MM.1S (cell line): ENCODE measurements at regions not wholly inside any gene's neighbourhood (a gene's known extent, or its start where the extent isn't known, plus 50 kb on each side); places are given as distances from the start of the nearest gene placed in this dataset.

Experiments
- DNase-seq: peaks from one replicate; pipeline ENCODE4 v3.0.0-alpha.2; 2015
- H2AFZ ChIP-seq: fragments of 300-600 bp; sonication (generic); 2 replicates; pipeline ENCODE4 v1.6.0; 2016; ENCODE audit warnings: antibody characterized with exemption, low read length
- H3F3A ChIP-seq: fragments of 300-600 bp; sonication (generic); 2 replicates; pipeline ENCODE4 v1.6.1; 2016; ENCODE audit warnings: mild to moderate bottlenecking, antibody characterized with exemption, low read length, moderate library complexity, mixed read lengths; ENCODE audit not compliant: insufficient read depth
- H3K27ac ChIP-seq: fragments of 300-600 bp; sonication (generic); 2 replicates; pipeline ENCODE4 v1.5.1; 2016; ENCODE audit warnings: mild to moderate bottlenecking, low read length
- H3K27me3 ChIP-seq: fragments of 300-600 bp; sonication (generic); replicated peaks from 2 replicates; pipeline ENCODE4 v1.6.0; 2016; ENCODE audit warnings: low read length; ENCODE audit not compliant: insufficient read depth
- H3K36me3 ChIP-seq: fragments of 300-600 bp; sonication (generic); replicated peaks from 2 replicates; pipeline ENCODE4 v1.6.1; 2016; ENCODE audit warnings: mild to moderate bottlenecking, low read length, mixed read lengths; ENCODE audit not compliant: insufficient read depth
- H3K4me1 ChIP-seq: fragments of 300-600 bp; sonication (generic); 2 replicates; pipeline ENCODE4 v1.6.1; 2016; ENCODE audit warnings: low read length, mixed read lengths
- H3K4me2 ChIP-seq: fragments of 300-600 bp; sonication (generic); 2 replicates; pipeline ENCODE4 v1.6.0; 2016; ENCODE audit warnings: low read depth, low read length
- H3K4me3 ChIP-seq: fragments of 300-600 bp; sonication (generic); 2 replicates; pipeline ENCODE4 v1.5.1; 2016; ENCODE audit warnings: low read length, mixed read lengths
- H3K79me2 ChIP-seq: fragments of 300-600 bp; sonication (generic); 2 replicates; pipeline ENCODE4 v1.6.1; 2016; ENCODE audit warnings: mixed run types, low read length, mixed read lengths
- H3K9ac ChIP-seq: fragments of 300-600 bp; sonication (generic); 2 replicates; pipeline ENCODE4 v1.6.1; 2016; ENCODE audit warnings: low read length, mixed read lengths
- H3K9me2 ChIP-seq: fragments of 300-600 bp; sonication (generic); replicated peaks from 2 replicates; pipeline ENCODE4 v1.6.1; 2016; ENCODE audit warnings: mild to moderate bottlenecking, low read length, mixed read lengths; ENCODE audit not compliant: insufficient read depth
- H3K9me3 ChIP-seq: fragments of 300-600 bp; sonication (generic); replicated peaks from 2 replicates; pipeline ENCODE4 v1.6.1; 2016; ENCODE audit warnings: mild to moderate bottlenecking, low read length, mixed read lengths; ENCODE audit not compliant: insufficient read depth
- H4K20me1 ChIP-seq: fragments of 300-600 bp; sonication (generic); 2 replicates; pipeline ENCODE4 v1.6.1; 2016; ENCODE audit warnings: mild to moderate bottlenecking, low read length, moderate library complexity, mixed read lengths; ENCODE audit not compliant: insufficient read depth
- EZH2 ChIP-seq: fragments of 300-600 bp; sonication (generic); optimal IDR thresholded peaks from 2 replicates; pipeline ENCODE3; 2017; ENCODE audit warnings: low read depth, mild to moderate bottlenecking, antibody characterized with exemption, low read length, mixed read lengths
- EZH2phosphoT487 ChIP-seq: fragments of 300-600 bp; sonication (generic); IDR thresholded peaks from 2 replicates; pipeline ENCODE4 v1.6.1; 2018; ENCODE audit warnings: antibody characterized with exemption, low read length
- TF ChIP-seq, protein P1 (sequence below): fragments of 300-600 bp; sonication (generic); IDR thresholded peaks from 2 replicates; pipeline ENCODE4 v1.5.1; 2016; ENCODE audit warnings: antibody characterized with exemption, low read length, mixed read lengths

DNA sequence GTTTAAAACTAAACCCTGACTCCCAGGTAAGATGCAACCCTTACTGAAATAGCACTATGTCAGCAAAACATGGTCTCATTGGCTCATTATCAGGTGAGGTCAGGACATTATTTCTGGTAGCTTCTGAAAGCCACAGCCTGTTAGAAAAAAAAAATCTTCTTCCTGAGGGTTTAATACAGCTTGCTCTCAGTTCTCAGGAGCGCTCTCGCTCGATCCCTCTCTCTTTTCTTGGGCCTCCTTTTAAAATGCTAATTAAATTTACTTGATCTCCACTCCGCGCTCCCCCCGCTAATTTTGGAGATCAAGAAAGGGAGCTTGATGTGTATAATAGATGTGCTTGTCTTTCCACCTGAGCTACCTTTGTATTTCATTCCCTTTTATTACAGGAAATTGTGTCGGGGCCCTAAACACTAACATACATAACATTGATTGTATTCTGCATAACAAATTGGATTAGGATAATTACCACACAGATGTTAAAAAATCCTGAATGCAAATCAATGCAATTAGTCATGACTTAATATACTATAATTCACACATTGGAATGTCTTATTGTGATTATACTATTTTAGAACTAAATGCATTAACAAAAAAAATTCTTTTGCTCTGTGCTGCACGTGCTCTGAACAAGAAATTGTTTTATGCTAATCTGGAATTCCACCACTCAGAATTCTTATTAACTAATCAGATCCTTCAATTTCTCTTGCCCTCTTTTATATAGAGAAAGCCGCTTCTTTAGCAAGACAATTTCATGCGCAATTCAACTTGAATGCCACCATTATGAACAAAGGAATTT, 101.6 kb upstream of the TEX13D start:
- peak overlapping the region; percentile 26; the same call in 1 of the 2 replicates for H3K4me2 ChIP-seq
- H3K4me1 ChIP-seq: peaks cover 33% of the 10 kb centered on the region
- H3K9me2 ChIP-seq: no peaks in the 10 kb centered on the region
- peak overlapping the region; percentile 33; the same call in 1 of the 2 replicates for H3K27ac ChIP-seq
- no peaks in the 10 kb centered on the region for H4K20me1 ChIP-seq
- H3F3A ChIP-seq: peaks cover 12% of the 10 kb centered on the region
- no peak overlapping the region for H3K4me3 ChIP-seq
- TF ChIP-seq, protein P1, sequence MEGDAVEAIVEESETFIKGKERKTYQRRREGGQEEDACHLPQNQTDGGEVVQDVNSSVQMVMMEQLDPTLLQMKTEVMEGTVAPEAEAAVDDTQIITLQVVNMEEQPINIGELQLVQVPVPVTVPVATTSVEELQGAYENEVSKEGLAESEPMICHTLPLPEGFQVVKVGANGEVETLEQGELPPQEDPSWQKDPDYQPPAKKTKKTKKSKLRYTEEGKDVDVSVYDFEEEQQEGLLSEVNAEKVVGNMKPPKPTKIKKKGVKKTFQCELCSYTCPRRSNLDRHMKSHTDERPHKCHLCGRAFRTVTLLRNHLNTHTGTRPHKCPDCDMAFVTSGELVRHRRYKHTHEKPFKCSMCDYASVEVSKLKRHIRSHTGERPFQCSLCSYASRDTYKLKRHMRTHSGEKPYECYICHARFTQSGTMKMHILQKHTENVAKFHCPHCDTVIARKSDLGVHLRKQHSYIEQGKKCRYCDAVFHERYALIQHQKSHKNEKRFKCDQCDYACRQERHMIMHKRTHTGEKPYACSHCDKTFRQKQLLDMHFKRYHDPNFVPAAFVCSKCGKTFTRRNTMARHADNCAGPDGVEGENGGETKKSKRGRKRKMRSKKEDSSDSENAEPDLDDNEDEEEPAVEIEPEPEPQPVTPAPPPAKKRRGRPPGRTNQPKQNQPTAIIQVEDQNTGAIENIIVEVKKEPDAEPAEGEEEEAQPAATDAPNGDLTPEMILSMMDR: no peak
- TF ChIP-seq EZH2 (no peak), EZH2phosphoT487 (no peak)
- peak; percentile 64 for DNase-seq
- H3K27me3 ChIP-seq: no peaks in the 10 kb centered on the region
- H3K9ac ChIP-seq: no peak overlapping the region
- H3K36me3 ChIP-seq: no peaks in the 10 kb centered on the region
- no peaks in the 10 kb centered on the region for H3K9me3 ChIP-seq
- no peaks in the 10 kb centered on the region for H3K79me2 ChIP-seq
- H2AFZ ChIP-seq: peak overlapping the region; percentile 30

DNA sequence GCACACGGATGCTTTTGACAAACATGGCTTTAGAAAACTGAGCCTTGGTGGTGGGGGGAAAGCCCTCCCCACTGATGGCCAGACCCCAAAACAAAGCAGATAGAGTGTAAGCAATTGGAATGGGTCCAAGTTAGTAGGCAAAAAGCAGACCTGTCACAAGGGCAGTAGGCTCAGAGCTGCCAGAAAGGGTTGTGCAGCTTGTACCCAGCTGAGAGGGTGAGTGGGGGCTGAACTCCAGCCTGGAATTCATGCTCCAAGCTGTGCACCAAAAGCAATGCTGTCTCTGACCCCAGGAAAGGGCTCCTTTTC, 101.1 kb upstream of the TEX13D start:
- Histone ChIP-seq H3K27ac (no peak overlapping the region), H3K9me2 (no peaks in the 10 kb centered on the region), H3K9ac (no peak overlapping the region)

DNA sequence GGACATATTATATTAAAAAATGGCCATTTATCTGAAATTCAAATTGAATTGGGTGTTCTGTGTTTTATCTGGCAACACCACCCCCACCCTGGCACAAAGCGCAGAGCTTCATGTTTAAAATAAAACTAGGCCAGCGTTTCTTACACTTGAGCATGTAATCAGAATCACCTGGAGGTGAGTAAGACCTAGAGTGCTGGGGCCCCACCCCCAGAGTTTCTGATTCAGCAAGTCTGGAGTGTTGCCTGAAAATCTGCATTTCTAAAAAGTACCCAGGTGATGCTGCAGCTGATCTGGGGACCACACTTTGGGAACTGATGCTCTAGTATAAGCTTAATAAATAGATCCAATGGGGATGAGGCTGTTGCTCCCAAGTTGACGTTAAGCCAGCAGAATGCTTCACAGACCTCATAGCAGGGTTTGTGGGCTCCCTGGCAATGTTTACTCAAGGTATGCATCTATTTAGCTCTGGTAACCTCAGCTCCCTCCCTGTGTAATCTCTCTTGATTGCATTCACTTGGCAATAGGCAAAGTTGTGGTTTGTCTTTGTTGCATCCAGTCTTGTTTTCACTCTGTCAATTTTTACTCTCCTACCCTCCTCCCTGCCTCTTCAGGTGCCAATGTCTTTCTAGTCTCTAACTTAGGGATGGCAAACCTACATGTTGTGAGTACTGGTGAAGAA, 99.8 kb upstream of the TEX13D start:
- Histone ChIP-seq H3K4me1 (peaks cover 33% of the 10 kb centered on the region), H3K27ac (peak overlapping the region; percentile 47; the same call in 1 of the 2 replicates), H3K36me3 (no peaks in the 10 kb centered on the region), H3K79me2 (no peaks in the 10 kb centered on the region), H3K9me3 (no peaks in the 10 kb centered on the region), H3K9me2 (no peaks in the 10 kb centered on the region), H3K27me3 (no peaks in the 10 kb centered on the region), H3F3A (peaks cover 12% of the 10 kb centered on the region), H3K4me2 (peak overlapping the region; percentile 32; the same call in 1 of the 2 replicates), H3K4me3 (no peak overlapping the region), H4K20me1 (no peaks in the 10 kb centered on the region), H3K9ac (no peak overlapping the region), H2AFZ (no peak overlapping the region)
- no peak for TF ChIP-seq EZH2phosphoT487
- TF ChIP-seq EZH2: no peak
- TF ChIP-seq, protein P1: no peak
- DNase-seq: peak; percentile 56

More for the DNA sequence above, 101.1 kb upstream of the TEX13D start:
- no peaks in the 10 kb centered on the region for H3K9me3 ChIP-seq
- no peak overlapping the region for H2AFZ ChIP-seq
- H3K4me1 ChIP-seq: peaks cover 33% of the 10 kb centered on the region
- no peaks in the 10 kb centered on the region for H3K79me2 ChIP-seq
- H3K27me3 ChIP-seq: no peaks in the 10 kb centered on the region
- H4K20me1 ChIP-seq: no peaks in the 10 kb centered on the region
- TF ChIP-seq, protein P1: no peak
- TF ChIP-seq EZH2phosphoT487 (no peak), EZH2 (no peak)
- no peak for DNase-seq
- H3F3A ChIP-seq: peaks cover 12% of the 10 kb centered on the region
- no peak overlapping the region for H3K4me2 ChIP-seq
- no peaks in the 10 kb centered on the region for H3K36me3 ChIP-seq
- no peak overlapping the region for H3K4me3 ChIP-seq
